DND-41 (cell line): ENCODE measurements at regions not wholly inside any gene's neighbourhood (a gene's known extent, or its start where the extent isn't known, plus 50 kb on each side); places are given as distances from the start of the nearest gene placed in this dataset.

Source experiments
- EZH2 ChIP-seq: IDR thresholded peaks from 3 replicates; pipeline ENCODE4 v1.6.1; 2012; ENCODE audit warnings: borderline replicate concordance, low read depth, mild to moderate bottlenecking, moderate library complexity, low read length, inconsistent platforms; ENCODE audit not compliant: severe bottlenecking
- TF ChIP-seq, protein P1 (sequence below): IDR thresholded peaks from 2 replicates; pipeline ENCODE4 v1.5.1; 2012; ENCODE audit warnings: borderline replicate concordance, low read length, moderate library complexity, mild to moderate bottlenecking; ENCODE audit not compliant: poor library complexity, severe bottlenecking; ENCODE audit errors: extremely low read depth

DNA sequence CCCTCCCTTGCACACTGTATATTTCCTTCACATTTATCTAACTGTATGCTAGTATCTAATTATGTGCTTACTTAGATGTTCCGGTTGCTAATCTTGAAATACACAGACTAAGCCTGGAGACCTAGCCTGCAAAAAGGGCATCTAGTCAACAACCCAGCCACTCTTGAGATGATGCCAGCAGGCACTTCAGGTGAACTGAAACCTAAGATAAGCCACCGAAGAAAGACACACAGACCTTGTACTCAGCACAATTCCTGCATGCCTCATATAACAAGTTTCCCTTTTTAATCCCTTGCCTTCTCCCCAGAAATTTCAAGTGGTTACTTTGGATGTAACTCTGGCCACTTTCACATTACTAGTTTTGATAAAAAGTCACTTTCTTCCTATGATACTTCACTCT is 2506.6 kb downstream of the ARAP2 start:
- TF ChIP-seq, protein P1, sequence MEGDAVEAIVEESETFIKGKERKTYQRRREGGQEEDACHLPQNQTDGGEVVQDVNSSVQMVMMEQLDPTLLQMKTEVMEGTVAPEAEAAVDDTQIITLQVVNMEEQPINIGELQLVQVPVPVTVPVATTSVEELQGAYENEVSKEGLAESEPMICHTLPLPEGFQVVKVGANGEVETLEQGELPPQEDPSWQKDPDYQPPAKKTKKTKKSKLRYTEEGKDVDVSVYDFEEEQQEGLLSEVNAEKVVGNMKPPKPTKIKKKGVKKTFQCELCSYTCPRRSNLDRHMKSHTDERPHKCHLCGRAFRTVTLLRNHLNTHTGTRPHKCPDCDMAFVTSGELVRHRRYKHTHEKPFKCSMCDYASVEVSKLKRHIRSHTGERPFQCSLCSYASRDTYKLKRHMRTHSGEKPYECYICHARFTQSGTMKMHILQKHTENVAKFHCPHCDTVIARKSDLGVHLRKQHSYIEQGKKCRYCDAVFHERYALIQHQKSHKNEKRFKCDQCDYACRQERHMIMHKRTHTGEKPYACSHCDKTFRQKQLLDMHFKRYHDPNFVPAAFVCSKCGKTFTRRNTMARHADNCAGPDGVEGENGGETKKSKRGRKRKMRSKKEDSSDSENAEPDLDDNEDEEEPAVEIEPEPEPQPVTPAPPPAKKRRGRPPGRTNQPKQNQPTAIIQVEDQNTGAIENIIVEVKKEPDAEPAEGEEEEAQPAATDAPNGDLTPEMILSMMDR, result no peak
- no peak for TF ChIP-seq EZH2
